ENCODE measurements at regions not wholly inside any gene's neighbourhood (a gene's known extent, or its start where the extent isn't known, plus 50 kb on each side); places are given as distances from the start of the nearest gene placed in this dataset.

GRCh38 chr11:15655552-15655951 lies 540.8 kb downstream of the INSC start:
- Histone ChIP-seq H3K36me3 (replicated peaks in 1 of 2; ENCODE audit: control insufficient read depth in 1 of 2, insufficient read depth in 2 of 2, low read length in 2 of 2) (no peaks in the 10 kb centered on the region), H3K9me3 (ENCODE audit: low read length) (no peaks in the 10 kb centered on the region), H2AFZ (ENCODE audit: low read length) (no peak overlapping the region), H3K27me3 (ENCODE audit: control insufficient read depth in 1 of 2, insufficient read depth in 2 of 2, low read length in 2 of 2) (peaks cover 0 to 12% of the 10 kb centered on the region in 2 experiments; a peak in 3 of 5 replicates), H3K4me2 (ENCODE audit: low read depth, low read length) (no peak overlapping the region), H3K4me3 (replicated peaks in 1 of 3; ENCODE audit: insufficient read depth in 1 of 3, low read depth in 2 of 3, low read length in 3 of 3) (no peak overlapping the region), H3K4me1 (ENCODE audit: insufficient read depth, low read length) (peaks cover 3% of the 10 kb centered on the region), H3K27ac (ENCODE audit: extremely low read length, insufficient read depth, low read length) (no peak overlapping the region), H4K20me1 (ENCODE audit: insufficient read depth, low read length) (no peaks in the 10 kb centered on the region), H3K9ac (ENCODE audit: insufficient read depth, low read depth, low read length) (no peak overlapping the region), H3K79me2 (ENCODE audit: insufficient read depth, low read length) (no peaks in the 10 kb centered on the region)
- in situ Hi-C loops (cut with HindIII; ENCODE audit: extremely low pct_ligation_motif_present, low pct_unique_long_range_greater_than_20kb) (no loop called here), intact Hi-C loops (cut with micrococcal nuclease; ENCODE audit: unreplicated experiment) (no loop called here)
- BruUV-seq (replicated peaks), result no TSS peak
- DNase-seq (ENCODE audit: low spot score) (no peak), FAIRE-seq (no peak), ATAC-seq (no peak)
- WGBS (ENCODE audit: low lambda C conversion rate), result 64% methylated on average over 8 of the region's 8 CpGs
- TF ChIP-seq LCORL (IDR thresholded peaks at IDR 0.05) (no peak), LCORL (CRISPR knock-in tag; IDR thresholded peaks at IDR 0.05) (no peak), EED (CRISPR knock-in tag; IDR thresholded peaks at IDR 0.05) (no peak), ZBTB7B (CRISPR knock-in tag; IDR thresholded peaks at IDR 0.05) (no peak), JUN (CRISPR knock-in tag; IDR thresholded peaks at IDR 0.05) (no peak), SMAD3 (CRISPR knock-in tag; IDR thresholded peaks at IDR 0.05) (no peak), KLF11 (CRISPR knock-in tag; IDR thresholded peaks at IDR 0.05) (no peak), DPF2 (CRISPR knock-in tag; IDR thresholded peaks at IDR 0.05; ENCODE audit: borderline replicate concordance, low read depth) (no peak), ZNF382 (CRISPR knock-in tag; IDR thresholded peaks at IDR 0.05; ENCODE audit: borderline replicate concordance) (no peak), IRX3 (CRISPR knock-in tag; IDR thresholded peaks at IDR 0.05; ENCODE audit: borderline replicate concordance, low read depth) (no peak), TSC22D2 (CRISPR knock-in tag; IDR thresholded peaks at IDR 0.05; ENCODE audit: borderline replicate concordance) (no peak), KAT8 (CRISPR knock-in tag; IDR thresholded peaks at IDR 0.05) (no peak), ZSCAN22 (CRISPR knock-in tag; IDR thresholded peaks at IDR 0.05) (no peak)
- TF ChIP-seq, protein P1, sequence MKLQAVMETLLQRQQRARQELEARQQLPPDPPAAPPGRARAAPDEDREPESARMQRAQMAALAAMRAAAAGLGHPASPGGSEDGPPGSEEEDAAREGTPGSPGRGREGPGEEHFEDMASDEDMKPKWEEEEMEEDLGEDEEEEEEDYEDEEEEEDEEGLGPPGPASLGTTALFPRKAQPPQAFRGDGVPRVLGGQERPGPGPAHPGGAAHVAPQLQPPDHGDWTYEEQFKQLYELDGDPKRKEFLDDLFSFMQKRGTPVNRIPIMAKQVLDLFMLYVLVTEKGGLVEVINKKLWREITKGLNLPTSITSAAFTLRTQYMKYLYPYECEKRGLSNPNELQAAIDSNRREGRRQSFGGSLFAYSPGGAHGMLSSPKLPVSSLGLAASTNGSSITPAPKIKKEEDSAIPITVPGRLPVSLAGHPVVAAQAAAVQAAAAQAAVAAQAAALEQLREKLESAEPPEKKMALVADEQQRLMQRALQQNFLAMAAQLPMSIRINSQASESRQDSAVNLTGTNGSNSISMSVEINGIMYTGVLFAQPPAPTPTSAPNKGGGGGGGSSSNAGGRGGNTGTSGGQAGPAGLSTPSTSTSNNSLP (IDR thresholded peaks at IDR 0.05; ENCODE audit: low read depth, low read length), result no peak
- POLR2A ChIA-PET, result no interaction called here
- CTCF ChIA-PET (ENCODE audit: low intra/inter-chr PET ratio, low total read pairs), result no interaction called here
